Keratinocyte (primary cell): ENCODE measurements at regions not wholly inside any gene's neighbourhood (a gene's known extent, or its start where the extent isn't known, plus 50 kb on each side); places are given as distances from the start of the nearest gene placed in this dataset.

ENCODE experiments used
- DNase-seq: peaks from one replicate; pipeline ENCODE4 v3.0.0-alpha.2; 2011; ENCODE audit warnings: low read depth, missing footprints, low spot score
- FAIRE-seq: peaks from 2 replicates; lab custom pipeline; 2011; peaks lifted over from hg19 to GRCh38; lab: Jason Lieb, UNC
- H2AFZ ChIP-seq: 2 replicates; pipeline ENCODE4 v1.6.0; 2012; ENCODE audit warnings: low read length, control low read depth, inconsistent platforms; ENCODE audit not compliant: control insufficient read depth
- H3K27ac ChIP-seq: 2 replicates; pipeline ENCODE4 v1.5.1; 2011; ENCODE audit warnings: low read length; ENCODE audit not compliant: control insufficient read depth, insufficient read depth
- H3K27me3 ChIP-seq: 3 replicates; pipeline ENCODE4 v1.6.0; 2011; ENCODE audit warnings: low read length; ENCODE audit not compliant: control insufficient read depth, insufficient read depth; ENCODE audit errors: extremely low read depth
- H3K36me3 ChIP-seq, 2 experiments: 2 replicates in 1 of 2; 3 replicates in 1 of 2; pipeline ENCODE4 v1.5.1; 2011; ENCODE audit warnings: low read length in 2 of 2, mild to moderate bottlenecking in 1 of 2; ENCODE audit not compliant: control insufficient read depth in 2 of 2, insufficient read depth in 2 of 2; ENCODE audit errors: extremely low read depth in 1 of 2
- H3K4me1 ChIP-seq: 3 replicates; pipeline ENCODE4 v1.5.1; 2011; ENCODE audit warnings: low read length; ENCODE audit not compliant: control insufficient read depth, insufficient read depth; ENCODE audit errors: extremely low read depth
- H3K4me2 ChIP-seq: 3 replicates; pipeline ENCODE4 v1.6.0; 2011; ENCODE audit warnings: low read depth, low read length; ENCODE audit not compliant: control insufficient read depth, insufficient read depth; ENCODE audit errors: extremely low read depth
- H3K4me3 ChIP-seq, 3 experiments: fragments of 200-600 bp in 1 of 3; sonication (generic) in 1 of 3; 2 replicates in 2 of 3; 3 replicates in 1 of 3; pipeline ENCODE4 v1.5.1; 2011 to 2016; ENCODE audit warnings: low read length in 3 of 3, mild to moderate bottlenecking in 3 of 3, control low read depth in 2 of 3, inconsistent platforms in 1 of 3, low read depth in 1 of 3, mixed read lengths in 1 of 3, mixed run types in 1 of 3, moderate library complexity in 1 of 3; ENCODE audit not compliant: control insufficient read depth in 2 of 3, insufficient read depth in 2 of 3; ENCODE audit errors: extremely low read depth in 1 of 3
- H3K79me2 ChIP-seq: 2 replicates; pipeline ENCODE4 v1.6.0; 2012; ENCODE audit warnings: low read length; ENCODE audit not compliant: control insufficient read depth, insufficient read depth
- H3K9ac ChIP-seq: 3 replicates; pipeline ENCODE4 v1.6.0; 2011; ENCODE audit warnings: low read length; ENCODE audit not compliant: control insufficient read depth, insufficient read depth; ENCODE audit errors: extremely low read depth
- H3K9me1 ChIP-seq: 3 replicates; pipeline ENCODE4 v1.6.0; 2011; ENCODE audit warnings: low read length; ENCODE audit not compliant: control insufficient read depth, insufficient read depth; ENCODE audit errors: extremely low read depth
- H3K9me3 ChIP-seq: 2 replicates; pipeline ENCODE4 v1.5.1; 2012; ENCODE audit warnings: low read depth, low read length; ENCODE audit not compliant: control insufficient read depth
- H4K20me1 ChIP-seq: 3 replicates; pipeline ENCODE4 v1.6.0; 2011; ENCODE audit warnings: low read length; ENCODE audit not compliant: control insufficient read depth, insufficient read depth; ENCODE audit errors: extremely low read depth
- CTCF ChIP-seq, 3 experiments: IDR thresholded peaks in 1 of 3; conservative IDR thresholded peaks in 1 of 3; optimal IDR thresholded peaks in 1 of 3; 2 replicates in 2 of 3; 3 replicates in 1 of 3; pipeline versions ENCODE3 to v1.5.1; 2011; ENCODE audit warnings: low read length in 3 of 3, mild to moderate bottlenecking in 3 of 3, moderate library complexity in 2 of 3, control low read depth in 1 of 3, inconsistent platforms in 1 of 3; ENCODE audit not compliant: insufficient read depth in 2 of 3; ENCODE audit errors: extremely low read depth in 1 of 3
- EZH2 ChIP-seq: IDR thresholded peaks from one replicate; pipeline ENCODE4 v1.6.1; 2012; ENCODE audit warnings: inconsistent platforms, mild to moderate bottlenecking, low read length, moderate library complexity
- dilution Hi-C: fragments of 300-500 bp; cut with MboI; formaldehyde crosslinking; loops from one replicate; pipeline ENCODE4 v1.7.0; 2020; ENCODE audit warnings: low sequenced_read_pairs; ENCODE audit not compliant: extremely low pct_ligation_motif_present

GRCh38 chr2:180540761-180541160 is 439.6 kb upstream of the UBE2E3 start:
- Histone ChIP-seq H2AFZ (no peak overlapping the region), H3K9ac (no peak overlapping the region), H3K4me1 (no peaks in the 10 kb centered on the region), H3K27ac (no peak overlapping the region), H3K4me3 (no peak overlapping the region), H3K9me1 (no peaks in the 10 kb centered on the region), H3K36me3 (no peaks in the 10 kb centered on the region), H3K27me3 (no peaks in the 10 kb centered on the region), H3K79me2 (no peaks in the 10 kb centered on the region), H3K4me2 (no peak overlapping the region), H4K20me1 (no peaks in the 10 kb centered on the region), H3K9me3 (no peaks in the 10 kb centered on the region)
- TF ChIP-seq EZH2 (no peak), CTCF (optimal IDR thresholded peaks at IDR 0.05 in 1 of 3, IDR thresholded peaks at IDR 0.05 in 1 of 3, conservative IDR thresholded peaks at IDR 0.05 in 1 of 3; ENCODE audit: extremely low read depth in 1 of 3, insufficient read depth in 2 of 3, low read length in 3 of 3) (no peak)
- no peak for FAIRE-seq
- dilution Hi-C loops, result no loop called here
- DNase-seq, result no peak

GRCh38 chr2:180539541-180539940 is 440.9 kb upstream of the UBE2E3 start:
- no peaks in the 10 kb centered on the region for H3K9me1 ChIP-seq
- no peak for FAIRE-seq
- no peak overlapping the region for H3K4me3 ChIP-seq
- no peak for TF ChIP-seq EZH2
- TF ChIP-seq CTCF (optimal IDR thresholded peaks at IDR 0.05 in 1 of 3, IDR thresholded peaks at IDR 0.05 in 1 of 3, conservative IDR thresholded peaks at IDR 0.05 in 1 of 3; ENCODE audit: extremely low read depth in 1 of 3, insufficient read depth in 2 of 3, low read length in 3 of 3), result no peak
- no peak for DNase-seq
- no peaks in the 10 kb centered on the region for H4K20me1 ChIP-seq
- H3K27me3 ChIP-seq, result no peaks in the 10 kb centered on the region
- H3K4me1 ChIP-seq, result no peaks in the 10 kb centered on the region
- dilution Hi-C loops, result no loop called here
- no peaks in the 10 kb centered on the region for H3K9me3 ChIP-seq
- no peak overlapping the region for H3K9ac ChIP-seq
- H3K36me3 ChIP-seq, result no peaks in the 10 kb centered on the region
- H3K4me2 ChIP-seq, result no peak overlapping the region
- H2AFZ ChIP-seq, result no peak overlapping the region
- no peak overlapping the region for H3K27ac ChIP-seq
- no peaks in the 10 kb centered on the region for H3K79me2 ChIP-seq
